NB4 (cell line): ENCODE measurements at regions not wholly inside any gene's neighbourhood (a gene's known extent, or its start where the extent isn't known, plus 50 kb on each side); places are given as distances from the start of the nearest gene placed in this dataset.

Experiments
- MAX ChIP-seq: IDR thresholded peaks from 2 replicates; pipeline ENCODE4 v1.6.1; 2011; ENCODE audit warnings: low read depth, low read length
- MYC ChIP-seq: IDR thresholded peaks from 2 replicates; pipeline ENCODE4 v1.6.1; 2011; ENCODE audit warnings: low read depth, low read length
- POLR2A ChIP-seq: IDR thresholded peaks from 2 replicates; pipeline ENCODE4 v1.6.1; 2011; ENCODE audit warnings: mild to moderate bottlenecking; ENCODE audit not compliant: insufficient read length; ENCODE audit errors: extremely low read depth
- TF ChIP-seq, protein P1 (sequence below): IDR thresholded peaks from one replicate; pipeline ENCODE4 v1.5.1; 2012; ENCODE audit warnings: low read depth, low read length

DNA sequence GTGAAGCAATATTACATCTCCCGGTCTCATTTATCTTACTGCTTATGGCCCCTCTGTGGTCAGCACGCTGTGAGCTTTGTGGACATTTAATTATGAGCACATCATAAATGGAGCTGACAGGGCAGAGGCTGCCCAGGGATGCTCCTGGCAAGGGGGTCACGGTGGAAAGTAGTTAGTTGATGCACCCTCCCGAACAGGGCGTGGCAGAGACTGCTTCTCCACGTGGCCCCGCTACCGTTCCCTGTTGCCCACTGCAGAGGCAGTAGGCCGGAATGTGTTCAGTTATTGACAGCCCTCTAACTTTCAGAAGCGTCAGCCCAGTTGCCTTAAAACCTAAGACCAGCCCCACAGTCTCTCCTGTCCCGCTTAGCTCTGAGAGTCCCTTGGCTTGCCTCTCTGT, 180.3 kb upstream of the ZNF507 start:
- TF ChIP-seq, protein P1, sequence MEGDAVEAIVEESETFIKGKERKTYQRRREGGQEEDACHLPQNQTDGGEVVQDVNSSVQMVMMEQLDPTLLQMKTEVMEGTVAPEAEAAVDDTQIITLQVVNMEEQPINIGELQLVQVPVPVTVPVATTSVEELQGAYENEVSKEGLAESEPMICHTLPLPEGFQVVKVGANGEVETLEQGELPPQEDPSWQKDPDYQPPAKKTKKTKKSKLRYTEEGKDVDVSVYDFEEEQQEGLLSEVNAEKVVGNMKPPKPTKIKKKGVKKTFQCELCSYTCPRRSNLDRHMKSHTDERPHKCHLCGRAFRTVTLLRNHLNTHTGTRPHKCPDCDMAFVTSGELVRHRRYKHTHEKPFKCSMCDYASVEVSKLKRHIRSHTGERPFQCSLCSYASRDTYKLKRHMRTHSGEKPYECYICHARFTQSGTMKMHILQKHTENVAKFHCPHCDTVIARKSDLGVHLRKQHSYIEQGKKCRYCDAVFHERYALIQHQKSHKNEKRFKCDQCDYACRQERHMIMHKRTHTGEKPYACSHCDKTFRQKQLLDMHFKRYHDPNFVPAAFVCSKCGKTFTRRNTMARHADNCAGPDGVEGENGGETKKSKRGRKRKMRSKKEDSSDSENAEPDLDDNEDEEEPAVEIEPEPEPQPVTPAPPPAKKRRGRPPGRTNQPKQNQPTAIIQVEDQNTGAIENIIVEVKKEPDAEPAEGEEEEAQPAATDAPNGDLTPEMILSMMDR: no peak
- TF ChIP-seq POLR2A (no peak), MYC (no peak), MAX (no peak)
